IMR-90 (cell line): ENCODE measurements at regions not wholly inside any gene's neighbourhood (a gene's known extent, or its start where the extent isn't known, plus 50 kb on each side); places are given as distances from the start of the nearest gene placed in this dataset.

Experiments used
- ATAC-seq: fragments of 200-7000 bp; cut with Tn5 transposase; 2 replicates; pipeline ENCODE4 v1.9.1; 2020; ENCODE audit warnings: low read depth, mild to moderate bottlenecking, moderate library complexity
- BruUV-seq: library from RNA; stranded (reverse); fragments of 400-500 nt; replicated peaks from 2 replicates; lab custom pipeline; 2021; lab: Mats Ljungman, UMichigan
- CTCF ChIA-PET: fragments of 300-600 bp; formaldehyde crosslinking; extraction: SDS; loops from one replicate; lab custom pipeline; 2021; ENCODE audit warnings: antibody characterized with exemption; lab: Yijun Ruan, JAX
- POLR2A ChIA-PET: fragments of 300-600 bp; sonication (Branson Sonifier 250); formaldehyde crosslinking; loops from one replicate; lab custom pipeline; 2022; ENCODE audit warnings: antibody characterized with exemption; ENCODE audit not compliant: unreplicated experiment; lab: Charles Lee
- DNase-seq: peaks from one replicate; pipeline ENCODE4 v3.0.0; 2013
- H2AFZ ChIP-seq: replicated peaks from 2 replicates; pipeline ENCODE3; 2013; ENCODE audit warnings: low read length, mild to moderate bottlenecking; ENCODE audit not compliant: poor library complexity
- H2AK5ac ChIP-seq: 2 replicates; pipeline ENCODE4 v1.6.1; 2013; ENCODE audit warnings: low read depth, low read length, inconsistent platforms
- H2AK9ac ChIP-seq: replicated peaks from 2 replicates; pipeline ENCODE3; 2013; ENCODE audit warnings: mild to moderate bottlenecking, low read depth, low read length, moderate library complexity; ENCODE audit not compliant: poor library complexity
- H2BK120ac ChIP-seq: 2 replicates; pipeline ENCODE4 v1.6.1; 2013; ENCODE audit warnings: low read depth, low read length, inconsistent platforms
- H2BK15ac ChIP-seq: 3 replicates; pipeline ENCODE4 v1.6.1; 2013; ENCODE audit warnings: low read depth, low read length, inconsistent platforms
- H2BK20ac ChIP-seq: 2 replicates; pipeline ENCODE4 v1.6.1; 2013; ENCODE audit warnings: low read depth, mild to moderate bottlenecking, inconsistent platforms, low read length, moderate library complexity
- H2BK5ac ChIP-seq: 2 replicates; pipeline ENCODE4 v1.6.1; 2013; ENCODE audit warnings: mild to moderate bottlenecking, low read depth, low read length, inconsistent platforms; ENCODE audit not compliant: poor library complexity, severe bottlenecking
- H3K14ac ChIP-seq: replicated peaks from 2 replicates; pipeline ENCODE4 v1.6.1; 2013; ENCODE audit warnings: low read depth, low read length, inconsistent platforms
- H3K18ac ChIP-seq: 2 replicates; pipeline ENCODE4 v1.6.1; 2013; ENCODE audit warnings: low read depth, low read length, control low read depth
- H3K23ac ChIP-seq: 2 replicates; pipeline ENCODE4 v1.6.1; 2013; ENCODE audit warnings: low read depth, low read length, inconsistent platforms
- H3K27ac ChIP-seq: 2 replicates; pipeline ENCODE4 v1.5.1; 2013; ENCODE audit warnings: mild to moderate bottlenecking, control low read depth, low read length; ENCODE audit not compliant: insufficient read depth
- H3K27me3 ChIP-seq: 2 replicates; pipeline ENCODE4 v1.6.1; 2013; ENCODE audit warnings: low read length; ENCODE audit not compliant: control insufficient read depth, insufficient read depth
- H3K36me3 ChIP-seq: 2 replicates; pipeline ENCODE4 v1.6.1; 2013; ENCODE audit warnings: low read length, mixed read lengths; ENCODE audit not compliant: control insufficient read depth, insufficient read depth
- H3K4ac ChIP-seq: 2 replicates; pipeline ENCODE4 v1.6.1; 2013; ENCODE audit warnings: low read depth, low read length, inconsistent platforms
- H3K4me1 ChIP-seq: 2 replicates; pipeline ENCODE4 v1.6.1; 2013; ENCODE audit warnings: low read length, mixed read lengths; ENCODE audit not compliant: control insufficient read depth, insufficient read depth
- H3K4me2 ChIP-seq: 2 replicates; pipeline ENCODE4 v1.6.1; 2013; ENCODE audit warnings: low read depth, mild to moderate bottlenecking, control low read depth, low read length, moderate library complexity
- H3K4me3 ChIP-seq: 2 replicates; pipeline ENCODE4 v1.5.1; 2013; ENCODE audit warnings: low read depth, mild to moderate bottlenecking, control low read depth, low read length, moderate library complexity; ENCODE audit not compliant: insufficient read depth
- H3K56ac ChIP-seq: 2 replicates; pipeline ENCODE4 v1.6.1; 2013; ENCODE audit warnings: low read length, inconsistent platforms; ENCODE audit not compliant: insufficient read depth; ENCODE audit errors: extremely low read depth
- H3K79me1 ChIP-seq, 2 experiments: 2 replicates each; pipeline ENCODE4 v1.6.1; 2013; ENCODE audit warnings: low read length in 2 of 2, inconsistent platforms in 1 of 2, low read depth in 1 of 2
- H3K9ac ChIP-seq: 2 replicates; pipeline ENCODE4 v1.6.1; 2013; ENCODE audit warnings: low read depth, low read length, control low read depth
- H3K9me1 ChIP-seq: 2 replicates; pipeline ENCODE4 v1.6.1; 2013; ENCODE audit warnings: low read length, inconsistent platforms; ENCODE audit not compliant: insufficient read depth
- H3K9me3 ChIP-seq: 2 replicates; pipeline ENCODE4 v1.6.1; 2013; ENCODE audit warnings: low read length; ENCODE audit not compliant: control insufficient read depth, insufficient read depth
- H4K20me1 ChIP-seq: 2 replicates; pipeline ENCODE4 v1.6.1; 2013; ENCODE audit warnings: low read length, inconsistent platforms; ENCODE audit not compliant: insufficient read depth
- H4K5ac ChIP-seq: 2 replicates; pipeline ENCODE4 v1.6.1; 2013; ENCODE audit warnings: mild to moderate bottlenecking, low read depth, low read length, control low read depth
- H4K8ac ChIP-seq, 2 experiments: 2 replicates each; pipeline ENCODE4 v1.6.1; 2013; ENCODE audit warnings: low read depth in 2 of 2, low read length in 2 of 2, control low read depth in 1 of 2, inconsistent platforms in 1 of 2
- H4K91ac ChIP-seq: 2 replicates; pipeline ENCODE4 v1.6.1; 2013; ENCODE audit warnings: low read depth, low read length, inconsistent platforms; ENCODE audit not compliant: insufficient read depth
- CEBPB ChIP-seq: IDR thresholded peaks from 2 replicates; pipeline ENCODE4 v1.6.1; 2012; ENCODE audit warnings: low read depth, low read length, improper control_type of control experiment
- CHD1 ChIP-seq: IDR thresholded peaks from 2 replicates; pipeline ENCODE4 v1.6.1; 2012; ENCODE audit warnings: low read depth, low read length, improper control_type of control experiment
- CTCF ChIP-seq: conservative IDR thresholded peaks from 2 replicates; pipeline ENCODE4 v1.5.1; 2012; ENCODE audit warnings: mild to moderate bottlenecking, low read depth, low read length, improper control_type of control experiment
- ELK1 ChIP-seq: fragments of 150-350 bp; IDR thresholded peaks from 2 replicates; pipeline ENCODE4 v1.6.1; 2016; ENCODE audit warnings: low read depth, mild to moderate bottlenecking, low read length, moderate library complexity, borderline replicate concordance
- FOS ChIP-seq: fragments of 150-350 bp; IDR thresholded peaks from 2 replicates; pipeline ENCODE4 v1.6.1; 2016; ENCODE audit warnings: low read depth, low read length
- MAZ ChIP-seq: IDR thresholded peaks from 2 replicates; pipeline ENCODE4 v1.6.1; 2012; ENCODE audit warnings: low read depth, mild to moderate bottlenecking, low read length, improper control_type of control experiment, moderate library complexity, borderline replicate concordance
- MXI1 ChIP-seq: IDR thresholded peaks from 2 replicates; pipeline ENCODE4 v1.6.1; 2012; ENCODE audit warnings: low read depth, mild to moderate bottlenecking, low read length, moderate library complexity, borderline replicate concordance
- NFE2L2 ChIP-seq: fragments of 150-350 bp; IDR thresholded peaks from 2 replicates; pipeline ENCODE4 v1.6.1; 2016; ENCODE audit warnings: low read depth, mild to moderate bottlenecking, low read length
- RAD21 ChIP-seq: IDR thresholded peaks from 2 replicates; pipeline ENCODE4 v1.6.1; 2012; ENCODE audit warnings: low read length, improper control_type of control experiment
- RCOR1 ChIP-seq: IDR thresholded peaks from 2 replicates; pipeline ENCODE4 v1.6.1; 2012; ENCODE audit warnings: mild to moderate bottlenecking, low read length, improper control_type of control experiment; ENCODE audit not compliant: insufficient replicate concordance
- SMC3 ChIP-seq: fragments of 150-350 bp; IDR thresholded peaks from 2 replicates; pipeline ENCODE4 v1.6.1; 2016; ENCODE audit warnings: low read depth, mild to moderate bottlenecking, antibody characterized with exemption, low read length, moderate library complexity
- WGBS, 2 experiments: methylation state at CpG; one replicate each; pipeline versions ENCODE4 v1.1.5 to v1.1.7; 2013; ENCODE audit warnings: missing lambda C conversion rate in 2 of 2; ENCODE audit not compliant: insufficient read length in 1 of 2; ENCODE audit errors: extremely low coverage in 2 of 2; 5-methylcytosine and 5-hydroxymethylcytosine counted together
- dilution Hi-C: fragments of 300-500 bp; cut with HindIII; formaldehyde crosslinking; loops from one replicate; pipeline ENCODE4 v1.14.3; 2018; ENCODE audit warnings: low sequenced_read_pairs; ENCODE audit not compliant: unreplicated experiment
- in situ Hi-C: fragments of 300-500 bp; cut with MboI; formaldehyde crosslinking; loops from 3 replicates; pipeline ENCODE4 v1.14.3; 2019; ENCODE audit warnings: low sequenced_read_pairs, inconsistent platforms, mixed read lengths
- intact Hi-C: fragments of 100-400 bp; cut with micrococcal nuclease; formaldehyde crosslinking; loops from 2 replicates; pipeline ENCODE4 v1.10.0; 2022

- CTCF ChIA-PET: interaction anchor here (1.6 kb wide), 1 partner anchor 305 kb away, joined by 5 read pairs; no protein-coding TSS in a partner anchor
- Histone ChIP-seq H3K9me1 (peaks cover 7% of the 10 kb centered on the region), H3K23ac (no peak overlapping the region), H2AK5ac (peak overlapping the region; percentile 48), H4K5ac (no peak overlapping the region), H3K4me2 (no peak overlapping the region), H3K56ac (no peak overlapping the region), H4K8ac (no peak overlapping the region), H3K18ac (peak overlapping the region; percentile 33; the same call in 1 of the 2 replicates), H2BK5ac (no peak overlapping the region), H3K9ac (no peak overlapping the region), H3K4me3 (no peak overlapping the region), H2BK20ac (peak overlapping the region; percentile 21; the same call in 1 of the 2 replicates), H4K20me1 (no peaks in the 10 kb centered on the region), H3K79me1 (no peaks in the 10 kb centered on the region), H3K14ac (no peak overlapping the region), H3K27me3 (no peaks in the 10 kb centered on the region), H2BK15ac (peak overlapping the region; percentile 74; the same call in 1 of the 3 replicates), H2AK9ac (no peak overlapping the region), H2AFZ (no peak overlapping the region), H3K4me1 (peaks cover 3% of the 10 kb centered on the region; the same call in 1 of the 2 replicates), H2BK120ac (no peak overlapping the region), H3K27ac (no peak overlapping the region), H3K4ac (peak overlapping the region; percentile 36; the same call in 1 of the 2 replicates), H4K91ac (no peak overlapping the region; the same call in 1 of the 2 replicates), H3K36me3 (no peaks in the 10 kb centered on the region), H3K9me3 (no peaks in the 10 kb centered on the region)
- TF ChIP-seq RCOR1: no peak
- no peak for TF ChIP-seq NFE2L2
- TF ChIP-seq SMC3: no peak
- no peak for TF ChIP-seq MXI1
- no peak for TF ChIP-seq CEBPB
- no peak for TF ChIP-seq CTCF
- TF ChIP-seq ELK1: no peak
- TF ChIP-seq CHD1: no peak
- no peak for TF ChIP-seq RAD21
- no peak for TF ChIP-seq FOS
- no peak for TF ChIP-seq MAZ
- no TSS peak for BruUV-seq
- POLR2A ChIA-PET: no interaction called here
- in situ Hi-C loops: no loop called here
- dilution Hi-C loops: no loop called here
- intact Hi-C loops: no loop called here
- no CpG with 5 or more reads among the region's 4 CpGs for WGBS, 2 experiments
- DNase-seq (no peak), ATAC-seq (no peak)
These were observed 248.8 kb upstream of the PWP1 start for GRCh38 chr12:107436836-107437235.
